Keratinocyte (primary cell): ENCODE measurements at regions not wholly inside any gene's neighbourhood (a gene's known extent, or its start where the extent isn't known, plus 50 kb on each side); places are given as distances from the start of the nearest gene placed in this dataset.

Experiments used
- DNase-seq: peaks from one replicate; pipeline ENCODE4 v3.0.0-alpha.2; 2011; ENCODE audit warnings: low read depth, missing footprints, low spot score
- FAIRE-seq: peaks from 2 replicates; lab custom pipeline; 2011; peaks lifted over from hg19 to GRCh38; lab: Jason Lieb, UNC
- H2AFZ ChIP-seq: 2 replicates; pipeline ENCODE4 v1.6.0; 2012; ENCODE audit warnings: low read length, control low read depth, inconsistent platforms; ENCODE audit not compliant: control insufficient read depth
- H3K27ac ChIP-seq: 2 replicates; pipeline ENCODE4 v1.5.1; 2011; ENCODE audit warnings: low read length; ENCODE audit not compliant: control insufficient read depth, insufficient read depth
- H3K27me3 ChIP-seq: 3 replicates; pipeline ENCODE4 v1.6.0; 2011; ENCODE audit warnings: low read length; ENCODE audit not compliant: control insufficient read depth, insufficient read depth; ENCODE audit errors: extremely low read depth
- H3K36me3 ChIP-seq, 2 experiments: 2 replicates in 1 of 2; 3 replicates in 1 of 2; pipeline ENCODE4 v1.5.1; 2011; ENCODE audit warnings: low read length in 2 of 2, mild to moderate bottlenecking in 1 of 2; ENCODE audit not compliant: control insufficient read depth in 2 of 2, insufficient read depth in 2 of 2; ENCODE audit errors: extremely low read depth in 1 of 2
- H3K4me1 ChIP-seq: 3 replicates; pipeline ENCODE4 v1.5.1; 2011; ENCODE audit warnings: low read length; ENCODE audit not compliant: control insufficient read depth, insufficient read depth; ENCODE audit errors: extremely low read depth
- H3K4me2 ChIP-seq: 3 replicates; pipeline ENCODE4 v1.6.0; 2011; ENCODE audit warnings: low read depth, low read length; ENCODE audit not compliant: control insufficient read depth, insufficient read depth; ENCODE audit errors: extremely low read depth
- H3K4me3 ChIP-seq, 3 experiments: fragments of 200-600 bp in 1 of 3; sonication (generic) in 1 of 3; 2 replicates in 2 of 3; 3 replicates in 1 of 3; pipeline ENCODE4 v1.5.1; 2011 to 2016; ENCODE audit warnings: low read length in 3 of 3, mild to moderate bottlenecking in 3 of 3, control low read depth in 2 of 3, inconsistent platforms in 1 of 3, low read depth in 1 of 3, mixed read lengths in 1 of 3, mixed run types in 1 of 3, moderate library complexity in 1 of 3; ENCODE audit not compliant: control insufficient read depth in 2 of 3, insufficient read depth in 2 of 3; ENCODE audit errors: extremely low read depth in 1 of 3
- H3K79me2 ChIP-seq: 2 replicates; pipeline ENCODE4 v1.6.0; 2012; ENCODE audit warnings: low read length; ENCODE audit not compliant: control insufficient read depth, insufficient read depth
- H3K9ac ChIP-seq: 3 replicates; pipeline ENCODE4 v1.6.0; 2011; ENCODE audit warnings: low read length; ENCODE audit not compliant: control insufficient read depth, insufficient read depth; ENCODE audit errors: extremely low read depth
- H3K9me1 ChIP-seq: 3 replicates; pipeline ENCODE4 v1.6.0; 2011; ENCODE audit warnings: low read length; ENCODE audit not compliant: control insufficient read depth, insufficient read depth; ENCODE audit errors: extremely low read depth
- H3K9me3 ChIP-seq: 2 replicates; pipeline ENCODE4 v1.5.1; 2012; ENCODE audit warnings: low read depth, low read length; ENCODE audit not compliant: control insufficient read depth
- H4K20me1 ChIP-seq: 3 replicates; pipeline ENCODE4 v1.6.0; 2011; ENCODE audit warnings: low read length; ENCODE audit not compliant: control insufficient read depth, insufficient read depth; ENCODE audit errors: extremely low read depth
- CTCF ChIP-seq, 3 experiments: IDR thresholded peaks in 1 of 3; conservative IDR thresholded peaks in 1 of 3; optimal IDR thresholded peaks in 1 of 3; 2 replicates in 2 of 3; 3 replicates in 1 of 3; pipeline versions ENCODE3 to v1.5.1; 2011; ENCODE audit warnings: low read length in 3 of 3, mild to moderate bottlenecking in 3 of 3, moderate library complexity in 2 of 3, control low read depth in 1 of 3, inconsistent platforms in 1 of 3; ENCODE audit not compliant: insufficient read depth in 2 of 3; ENCODE audit errors: extremely low read depth in 1 of 3
- EZH2 ChIP-seq: IDR thresholded peaks from one replicate; pipeline ENCODE4 v1.6.1; 2012; ENCODE audit warnings: inconsistent platforms, mild to moderate bottlenecking, low read length, moderate library complexity
- dilution Hi-C: fragments of 300-500 bp; cut with MboI; formaldehyde crosslinking; loops from one replicate; pipeline ENCODE4 v1.7.0; 2020; ENCODE audit warnings: low sequenced_read_pairs; ENCODE audit not compliant: extremely low pct_ligation_motif_present

DNA sequence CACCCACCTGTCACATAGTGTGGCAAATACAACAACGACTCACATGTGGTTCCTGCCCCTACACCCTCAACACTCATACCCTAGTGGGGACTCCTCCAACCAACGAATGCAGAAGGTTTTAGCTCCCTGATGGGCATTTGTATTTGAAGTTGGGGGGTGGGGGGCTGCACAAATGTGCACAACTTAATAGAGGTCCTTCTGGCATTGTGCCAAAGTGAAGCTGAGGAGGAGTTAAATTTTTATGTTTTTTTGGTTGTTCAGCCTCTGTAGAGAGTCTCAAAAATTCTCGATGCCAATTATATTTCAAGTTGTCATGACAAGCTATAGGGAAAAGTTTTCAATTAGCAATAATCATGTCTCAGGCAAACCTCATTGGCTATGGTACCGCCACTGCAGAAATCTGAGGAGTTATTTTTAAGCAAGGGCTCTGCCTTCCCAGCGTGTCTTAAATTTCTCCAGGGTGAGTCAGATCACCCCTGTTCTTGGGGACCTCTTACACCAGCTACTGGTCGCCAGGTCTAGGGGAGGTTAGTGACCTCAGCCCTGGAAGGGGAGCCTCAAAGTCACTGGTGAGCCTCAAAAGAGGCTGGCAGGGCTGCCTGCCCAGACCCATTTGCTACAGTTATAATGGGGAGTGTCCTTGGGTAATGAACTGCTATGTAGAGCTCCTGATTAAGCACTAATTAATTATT is 102.7 kb upstream of the TAF1B start:
- Histone ChIP-seq H3K27ac (no peak overlapping the region), H3K9ac (no peak overlapping the region), H3K9me3 (no peaks in the 10 kb centered on the region), H3K9me1 (no peaks in the 10 kb centered on the region), H2AFZ (no peak overlapping the region), H3K4me2 (no peak overlapping the region), H3K27me3 (no peaks in the 10 kb centered on the region), H3K4me3 (no peak overlapping the region), H4K20me1 (no peaks in the 10 kb centered on the region), H3K79me2 (no peaks in the 10 kb centered on the region), H3K4me1 (peaks cover 4% of the 10 kb centered on the region), H3K36me3 (no peaks in the 10 kb centered on the region)
- dilution Hi-C loops: no loop called here
- TF ChIP-seq CTCF (optimal IDR thresholded peaks at IDR 0.05 in 1 of 3, IDR thresholded peaks at IDR 0.05 in 1 of 3, conservative IDR thresholded peaks at IDR 0.05 in 1 of 3; ENCODE audit: extremely low read depth in 1 of 3, insufficient read depth in 2 of 3, low read length in 3 of 3) (no peak), EZH2 (no peak)
- FAIRE-seq: no peak
- no peak for DNase-seq

GRCh38 chr2:9741110-9741509 is 102.2 kb upstream of the TAF1B start:
- Histone ChIP-seq H3K36me3 (no peaks in the 10 kb centered on the region), H3K9me3 (no peaks in the 10 kb centered on the region), H3K27me3 (no peaks in the 10 kb centered on the region), H3K4me1 (peaks cover 2% of the 10 kb centered on the region), H3K4me2 (no peak overlapping the region), H3K27ac (no peak overlapping the region), H3K9me1 (no peaks in the 10 kb centered on the region), H3K79me2 (no peaks in the 10 kb centered on the region), H3K4me3 (no peak overlapping the region), H2AFZ (no peak overlapping the region), H4K20me1 (no peaks in the 10 kb centered on the region), H3K9ac (no peak overlapping the region)
- TF ChIP-seq CTCF (optimal IDR thresholded peaks at IDR 0.05 in 1 of 3, IDR thresholded peaks at IDR 0.05 in 1 of 3, conservative IDR thresholded peaks at IDR 0.05 in 1 of 3; ENCODE audit: extremely low read depth in 1 of 3, insufficient read depth in 2 of 3, low read length in 3 of 3): no peak
- TF ChIP-seq EZH2: no peak
- FAIRE-seq (no peak), DNase-seq (no peak)
- dilution Hi-C loops: no loop called here
